GM12891 (cell line): ENCODE measurements at regions not wholly inside any gene's neighbourhood (a gene's known extent, or its start where the extent isn't known, plus 50 kb on each side); places are given as distances from the start of the nearest gene placed in this dataset.

ENCODE experiments used
- POLR2A ChIP-seq: IDR thresholded peaks from 2 replicates; pipeline ENCODE4 v1.6.1; 2011; ENCODE audit warnings: low read depth, low read length, control low read depth
- POLR2AphosphoS5 ChIP-seq: IDR thresholded peaks from 2 replicates; pipeline ENCODE4 v1.6.1; 2011; ENCODE audit warnings: low read depth, low read length, control low read depth

DNA sequence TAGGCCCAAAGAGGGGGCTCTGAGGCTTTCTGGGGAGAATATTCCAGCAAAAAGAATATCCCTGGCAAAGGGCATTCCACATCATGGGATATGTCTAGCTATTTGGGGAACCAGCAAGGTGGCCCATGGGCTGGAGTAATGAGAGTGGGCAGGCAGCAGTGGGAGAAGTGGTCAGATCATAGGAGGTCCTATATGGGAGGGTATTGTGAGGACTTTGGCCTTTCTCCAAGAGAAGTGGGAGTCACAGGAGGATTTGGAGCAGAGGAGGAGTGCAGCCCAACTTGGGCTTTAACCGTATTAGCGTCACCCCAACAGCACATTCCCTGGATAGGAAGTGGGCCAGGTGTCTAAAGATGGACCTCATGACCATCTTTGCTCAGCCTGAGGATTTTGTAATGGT, 151.4 kb downstream of the ENGASE start:
- TF ChIP-seq POLR2AphosphoS5: no peak
- TF ChIP-seq POLR2A: no peak
